GM12891 (cell line): ENCODE measurements at regions not wholly inside any gene's neighbourhood (a gene's known extent, or its start where the extent isn't known, plus 50 kb on each side); places are given as distances from the start of the nearest gene placed in this dataset.

Experiments used
- PAX5 ChIP-seq: IDR thresholded peaks from 2 replicates; pipeline ENCODE4 v1.6.1; 2011; ENCODE audit warnings: low read length, moderate library complexity, mild to moderate bottlenecking; ENCODE audit not compliant: insufficient read depth, severe bottlenecking
- POLR2A ChIP-seq: IDR thresholded peaks from 2 replicates; pipeline ENCODE4 v1.6.1; 2011; ENCODE audit warnings: low read depth, low read length, control low read depth
- POLR2AphosphoS5 ChIP-seq: IDR thresholded peaks from 2 replicates; pipeline ENCODE4 v1.6.1; 2011; ENCODE audit warnings: low read depth, low read length, control low read depth

DNA sequence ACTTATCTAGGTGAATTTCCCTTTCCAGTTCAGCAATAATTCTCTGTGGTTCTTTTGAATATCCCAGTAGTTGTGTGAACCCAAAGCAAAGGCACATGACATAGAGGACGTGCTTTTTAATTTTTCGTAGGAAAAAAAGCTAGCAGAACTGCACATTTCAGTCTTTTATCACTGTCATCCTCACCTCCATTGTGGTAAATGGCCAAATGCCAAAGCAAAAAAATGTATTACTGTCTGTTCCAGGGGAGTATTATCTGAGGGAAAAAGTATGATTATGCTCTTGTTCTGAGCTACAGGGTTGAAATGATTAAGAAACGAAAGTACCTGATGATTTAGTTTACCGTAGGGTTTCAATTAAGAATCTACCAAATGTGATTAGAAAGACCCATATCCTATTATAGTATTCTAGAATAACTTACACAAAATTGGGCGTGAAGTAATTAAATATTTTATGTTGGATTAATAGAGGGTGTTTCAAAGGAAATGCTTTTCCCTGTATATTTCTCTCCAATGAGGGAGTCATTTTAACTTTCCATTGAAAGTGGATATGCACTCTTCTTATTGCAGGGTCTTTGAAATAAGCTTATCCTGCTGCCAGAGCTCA is 62.7 kb downstream of the CAVIN4 start:
- no peak for TF ChIP-seq POLR2A
- no peak for TF ChIP-seq PAX5
- no peak for TF ChIP-seq POLR2AphosphoS5
